Stomach (tissue), 8 donors: ENCODE measurements at regions not wholly inside any gene's neighbourhood (a gene's known extent, or its start where the extent isn't known, plus 50 kb on each side); places are given as distances from the start of the nearest gene placed in this dataset.

Experiments
- DNase-seq, 2 donors: peaks; one replicate each; pipeline versions ENCODE4 v3.0.0 to v3.0.0-alpha.2; 2013 to 2019
- H3K27ac ChIP-seq, 5 donors: fragments of 200-600 bp in 4 of 5; sonication (generic) in 4 of 5; one replicate each; pipeline ENCODE4 v1.5.1; 2013 to 2019; ENCODE audit warnings: mild to moderate bottlenecking in 1 of 5, moderate library complexity in 1 of 5
- H3K27me3 ChIP-seq, 3 donors: fragments of 200-600 bp; sonication (generic); one replicate each; pipeline ENCODE4 v1.5.1; 2017 to 2019; ENCODE audit warnings: mixed run types in 1 of 3
- H3K36me3 ChIP-seq, 4 donors: fragments of 200-600 bp; sonication (generic); 1 replicate in 3 of 4; 2 replicates in 1 of 4; pipeline ENCODE4 v1.5.1; 2016 to 2019
- H3K4me1 ChIP-seq, 4 donors: fragments of 200-600 bp; sonication (generic); one replicate each; pipeline ENCODE4 v1.5.1; 2016 to 2019
- H3K4me3 ChIP-seq, 4 donors: fragments of 200-600 bp; sonication (generic) in 3 of 4; one replicate each; pipeline ENCODE4 v1.5.1; 2016 to 2019; ENCODE audit warnings: mild to moderate bottlenecking in 1 of 4
- H3K9me3 ChIP-seq, 4 donors: fragments of 200-600 bp; sonication (generic); one replicate each; pipeline ENCODE4 v1.5.1; 2016 to 2019
- EP300 ChIP-seq: sonication (generic); formaldehyde crosslinking; IDR thresholded peaks from one replicate; pipeline ENCODE4 v1.6.1; 2017; ENCODE audit warnings: antibody characterized with exemption
- POLR2A ChIP-seq, 4 donors: fragments of 450-650 bp; IDR thresholded peaks; one replicate each; pipeline ENCODE4 v1.6.1; 2016; ENCODE audit warnings: antibody characterized with exemption in 4 of 4, control low read depth in 2 of 4, mild to moderate bottlenecking in 1 of 4, moderate library complexity in 1 of 4
- POLR2AphosphoS5 ChIP-seq, 3 donors: sonication (generic); formaldehyde crosslinking; IDR thresholded peaks; one replicate each; pipeline ENCODE4 v1.6.1; 2016; ENCODE audit warnings: antibody characterized with exemption in 3 of 3
- WGBS, 5 donors: extraction: QIAGEN DNeasy Blood & Tissue Kit in 3 of 5; methylation state at CpG; one replicate each; pipeline versions ENCODE4 v1.1.5 to v1.1.7; 2013 to 2018; 5-methylcytosine and 5-hydroxymethylcytosine counted together
- intact Hi-C: fragments of 100-400 bp; cut with DNase I; formaldehyde crosslinking; loops from one replicate; pipeline ENCODE4 v1.15.1; 2023; ENCODE audit warnings: low total_unique reads
- TF ChIP-seq, protein P1 (sequence below), 7 experiments: fragments of 450-650 bp in 4 of 7; fragments of 200-600 bp in 3 of 7; sonication (generic) in 3 of 7; IDR thresholded peaks; one replicate each; pipeline ENCODE4 v1.5.1; 2016 to 2019; ENCODE audit warnings: antibody characterized with exemption in 7 of 7, control low read depth in 2 of 7, mild to moderate bottlenecking in 1 of 7
- donor health status: healthy with polysubstance abuse.
- donor health status: Bipolar disorder and iron deficiency.
- donor health status: healthy.

- DNase-seq: no peak
- Histone ChIP-seq H3K27ac (no peak overlapping the region), H3K27me3 (no peaks in the 10 kb centered on the region), H3K4me1 (peaks cover 0 to 7% (median 2%) of the 10 kb centered on the region in 4 donors), H3K4me3 (no peak overlapping the region), H3K9me3 (peaks cover 0 to 9% (median 0%) of the 10 kb centered on the region in 4 donors), H3K36me3 (no peaks in the 10 kb centered on the region)
- WGBS, 5 donors: 86 to 88% (median 87%) methylated on average over 8 of the region's 8 CpGs
- intact Hi-C loops: no loop called here
- TF ChIP-seq EP300 (no peak), POLR2A (IDR thresholded peaks at IDR 0.05) (no peak), POLR2AphosphoS5 (IDR thresholded peaks at IDR 0.05) (no peak)
- TF ChIP-seq, protein P1, sequence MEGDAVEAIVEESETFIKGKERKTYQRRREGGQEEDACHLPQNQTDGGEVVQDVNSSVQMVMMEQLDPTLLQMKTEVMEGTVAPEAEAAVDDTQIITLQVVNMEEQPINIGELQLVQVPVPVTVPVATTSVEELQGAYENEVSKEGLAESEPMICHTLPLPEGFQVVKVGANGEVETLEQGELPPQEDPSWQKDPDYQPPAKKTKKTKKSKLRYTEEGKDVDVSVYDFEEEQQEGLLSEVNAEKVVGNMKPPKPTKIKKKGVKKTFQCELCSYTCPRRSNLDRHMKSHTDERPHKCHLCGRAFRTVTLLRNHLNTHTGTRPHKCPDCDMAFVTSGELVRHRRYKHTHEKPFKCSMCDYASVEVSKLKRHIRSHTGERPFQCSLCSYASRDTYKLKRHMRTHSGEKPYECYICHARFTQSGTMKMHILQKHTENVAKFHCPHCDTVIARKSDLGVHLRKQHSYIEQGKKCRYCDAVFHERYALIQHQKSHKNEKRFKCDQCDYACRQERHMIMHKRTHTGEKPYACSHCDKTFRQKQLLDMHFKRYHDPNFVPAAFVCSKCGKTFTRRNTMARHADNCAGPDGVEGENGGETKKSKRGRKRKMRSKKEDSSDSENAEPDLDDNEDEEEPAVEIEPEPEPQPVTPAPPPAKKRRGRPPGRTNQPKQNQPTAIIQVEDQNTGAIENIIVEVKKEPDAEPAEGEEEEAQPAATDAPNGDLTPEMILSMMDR (IDR thresholded peaks at IDR 0.05): no peak
Observed at GRCh38 chr2:30341500-30342267, 105.4 kb upstream of the LCLAT1 start.

DNA sequence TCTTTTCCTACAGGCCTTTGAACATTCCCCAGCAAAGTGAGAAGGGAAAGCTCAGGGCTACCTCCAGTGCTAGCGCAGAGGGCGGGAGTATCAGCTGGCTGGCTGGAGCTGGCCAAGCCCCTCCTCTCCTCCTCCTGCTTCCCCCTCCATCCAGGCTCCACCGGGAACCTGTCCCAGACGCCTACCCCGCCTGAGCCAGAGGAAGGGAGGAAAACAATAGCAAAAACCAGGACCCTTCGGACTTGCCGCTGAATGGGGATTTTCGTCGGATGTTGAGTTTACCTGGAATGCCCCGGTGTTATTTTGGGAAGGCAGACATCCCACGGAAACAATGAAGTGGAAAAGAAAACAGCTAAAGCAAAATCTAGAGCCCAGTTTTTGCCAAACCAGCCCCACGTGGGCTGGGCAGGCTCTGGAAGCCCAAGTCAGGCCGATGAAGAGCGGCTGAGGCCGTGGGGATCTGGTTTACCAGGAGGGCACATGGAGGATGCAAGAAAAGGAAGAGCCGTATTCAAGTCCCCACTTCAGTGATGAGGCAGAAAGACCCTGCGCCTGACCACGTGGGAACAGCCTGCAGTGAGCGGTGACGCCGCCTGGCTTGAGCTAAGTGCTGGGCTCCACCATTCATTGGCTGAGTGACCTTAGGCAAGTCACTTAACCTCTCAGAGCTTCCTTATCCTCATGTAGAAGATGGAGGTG is 100.4 kb upstream of the LCLAT1 start:
- H3K27ac ChIP-seq: peak overlapping the region in 4 of 5 donors; percentile 5 to 76 (median 49)

GRCh38 chr2:30348825-30349224 is 98.2 kb upstream of the LCLAT1 start:
- intact Hi-C loops: no loop called here
- Histone ChIP-seq H3K36me3 (no peaks in the 10 kb centered on the region), H3K27me3 (no peaks in the 10 kb centered on the region), H3K9me3 (no peaks in the 10 kb centered on the region), H3K4me1 (peaks cover 0 to 10% (median 2%) of the 10 kb centered on the region in 4 donors), H3K4me3 (no peak overlapping the region), H3K27ac (no peak overlapping the region)
- DNase-seq: no peak
- WGBS, 5 donors: 86 to 96% (median 90%) methylated on average over 3 of the region's 3 CpGs
- TF ChIP-seq, protein P1 (IDR thresholded peaks at IDR 0.05): no peak

More for the DNA sequence above, 100.4 kb upstream of the LCLAT1 start:
- TF ChIP-seq, protein P1 (IDR thresholded peaks at IDR 0.05): no peak
- TF ChIP-seq POLR2AphosphoS5 (IDR thresholded peaks at IDR 0.05): no peak
- TF ChIP-seq POLR2A (IDR thresholded peaks at IDR 0.05): no peak
- no peak for TF ChIP-seq EP300
- Histone ChIP-seq H3K27me3 (no peaks in the 10 kb centered on the region), H3K4me1 (peaks cover 0 to 10% (median 2%) of the 10 kb centered on the region in 4 donors), H3K4me3 (peak overlapping the region in 1 of 4 donors; percentile 20), H3K36me3 (no peaks in the 10 kb centered on the region), H3K9me3 (peaks cover 0 to 9% (median 0%) of the 10 kb centered on the region in 4 donors)
- intact Hi-C loops: no loop called here
- 37 to 44% (median 40%) methylated on average over 20 to 21 of the region's 21 CpGs for WGBS, 5 donors
- DNase-seq: peak in 1 of 2 donors; percentile 83

GRCh38 chr2:30349691-30350090 is 97.4 kb upstream of the LCLAT1 start:
- H3K9me3 ChIP-seq: no peaks in the 10 kb centered on the region
- intact Hi-C loops: no loop called here
- TF ChIP-seq EP300 (no peak), POLR2A (IDR thresholded peaks at IDR 0.05) (no peak), POLR2AphosphoS5 (IDR thresholded peaks at IDR 0.05) (no peak)
- TF ChIP-seq, protein P1 (IDR thresholded peaks at IDR 0.05): no peak
- no peaks in the 10 kb centered on the region for H3K36me3 ChIP-seq
- no peaks in the 10 kb centered on the region for H3K27me3 ChIP-seq
- DNase-seq: no peak
- H3K4me1 ChIP-seq: peaks cover 0 to 10% (median 2%) of the 10 kb centered on the region in 4 donors
- H3K4me3 ChIP-seq: no peak overlapping the region
- H3K27ac ChIP-seq: no peak overlapping the region
- WGBS, 5 donors: 78 to 91% (median 85%) methylated on average over 7 of the region's 7 CpGs
